Cardiac fibroblast (primary cell): ENCODE measurements at regions not wholly inside any gene's neighbourhood (a gene's known extent, or its start where the extent isn't known, plus 50 kb on each side); places are given as distances from the start of the nearest gene placed in this dataset.
"Not testable (repeated sequence)": the region's sequence is repeated elsewhere in the genome, so short reads cannot be mapped to it uniquely, and the experiment has no call there.

Source experiments
- DNase-seq, 2 donors: peaks; one replicate each; pipeline versions ENCODE4 v3.0.0 to v3.0.0-alpha.2; 2010; ENCODE audit warnings: low read depth in 2 of 2
- H3K4me3 ChIP-seq, 2 donors: replicated peaks in 1 of 2; 1 replicate in 1 of 2; 2 replicates in 1 of 2; pipeline ENCODE4 v1.5.1; 2011; ENCODE audit warnings: low read depth in 2 of 2, low read length in 2 of 2, mild to moderate bottlenecking in 2 of 2, moderate library complexity in 1 of 2
- TF ChIP-seq, protein P1 (sequence below): IDR thresholded peaks from one replicate; pipeline ENCODE4 v1.5.1; 2011; ENCODE audit warnings: low read depth, mild to moderate bottlenecking, low read length, inconsistent platforms

DNA sequence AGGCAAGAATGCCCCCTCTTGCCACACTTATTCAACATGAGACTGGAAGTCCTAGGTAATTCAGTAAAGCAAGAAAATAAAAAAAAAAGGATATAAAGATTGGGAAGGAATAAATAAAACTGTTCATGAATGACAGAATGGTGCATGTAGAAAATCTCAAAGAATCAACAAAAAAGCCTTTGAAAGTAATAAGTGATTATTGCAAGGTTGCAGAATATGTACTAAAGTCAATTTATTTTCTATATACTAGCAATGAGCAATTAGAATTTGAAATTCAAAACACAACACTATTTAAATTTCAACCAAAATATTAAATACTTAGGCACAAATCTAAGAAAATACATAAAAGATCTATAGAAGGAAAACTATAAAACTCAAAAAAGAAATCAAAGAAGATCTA, 58.6 kb downstream of the MAGEA10 start:
- H3K4me3 ChIP-seq: no peak overlapping the region
- no peak for DNase-seq
- TF ChIP-seq, protein P1, sequence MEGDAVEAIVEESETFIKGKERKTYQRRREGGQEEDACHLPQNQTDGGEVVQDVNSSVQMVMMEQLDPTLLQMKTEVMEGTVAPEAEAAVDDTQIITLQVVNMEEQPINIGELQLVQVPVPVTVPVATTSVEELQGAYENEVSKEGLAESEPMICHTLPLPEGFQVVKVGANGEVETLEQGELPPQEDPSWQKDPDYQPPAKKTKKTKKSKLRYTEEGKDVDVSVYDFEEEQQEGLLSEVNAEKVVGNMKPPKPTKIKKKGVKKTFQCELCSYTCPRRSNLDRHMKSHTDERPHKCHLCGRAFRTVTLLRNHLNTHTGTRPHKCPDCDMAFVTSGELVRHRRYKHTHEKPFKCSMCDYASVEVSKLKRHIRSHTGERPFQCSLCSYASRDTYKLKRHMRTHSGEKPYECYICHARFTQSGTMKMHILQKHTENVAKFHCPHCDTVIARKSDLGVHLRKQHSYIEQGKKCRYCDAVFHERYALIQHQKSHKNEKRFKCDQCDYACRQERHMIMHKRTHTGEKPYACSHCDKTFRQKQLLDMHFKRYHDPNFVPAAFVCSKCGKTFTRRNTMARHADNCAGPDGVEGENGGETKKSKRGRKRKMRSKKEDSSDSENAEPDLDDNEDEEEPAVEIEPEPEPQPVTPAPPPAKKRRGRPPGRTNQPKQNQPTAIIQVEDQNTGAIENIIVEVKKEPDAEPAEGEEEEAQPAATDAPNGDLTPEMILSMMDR: no peak

DNA sequence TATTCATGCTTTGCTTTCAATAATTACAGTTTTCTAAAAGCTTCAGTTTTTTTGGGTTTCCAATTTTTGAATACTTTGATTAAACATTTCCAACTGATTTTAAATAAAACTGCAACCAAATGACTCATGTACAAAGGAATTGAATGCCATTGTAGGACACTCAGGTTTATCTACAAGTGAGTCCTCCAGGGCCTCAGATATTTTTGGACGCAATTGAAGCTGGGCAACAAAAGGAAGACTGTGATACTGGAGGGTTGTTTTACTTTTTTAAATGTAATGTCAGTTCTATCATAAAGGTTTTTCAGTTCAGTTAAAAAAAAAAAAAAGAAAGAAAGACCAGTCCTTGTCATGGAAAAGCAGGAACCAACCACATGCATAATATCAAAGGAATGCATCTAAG, 64.2 kb downstream of the MAGEA10 start:
- TF ChIP-seq, protein P1: no peak
- peak; percentile 3 to 20 for DNase-seq
- no peak overlapping the region for H3K4me3 ChIP-seq

DNA sequence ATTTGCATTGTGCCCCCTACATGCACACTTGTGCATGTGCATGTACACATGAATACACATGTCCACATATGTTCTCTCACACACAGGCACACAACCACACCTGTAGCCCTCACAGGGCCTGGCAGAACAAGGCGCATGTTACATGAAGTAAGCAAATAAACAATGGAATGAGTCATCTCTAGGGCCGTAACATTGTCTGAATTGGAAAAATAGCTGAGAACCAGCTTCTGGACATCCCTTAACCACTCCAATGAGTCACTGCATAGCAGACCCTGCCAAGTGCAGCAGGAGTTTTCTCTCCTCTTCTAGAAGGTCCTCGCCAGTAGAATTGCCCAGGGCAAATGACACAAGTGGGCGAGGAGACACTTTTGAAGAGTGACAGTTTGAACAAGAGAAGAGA, 66.1 kb downstream of the MAGEA10 start:
- DNase-seq: peak; percentile 65 to 87
- TF ChIP-seq, protein P1: no peak
- no peak overlapping the region for H3K4me3 ChIP-seq

DNA sequence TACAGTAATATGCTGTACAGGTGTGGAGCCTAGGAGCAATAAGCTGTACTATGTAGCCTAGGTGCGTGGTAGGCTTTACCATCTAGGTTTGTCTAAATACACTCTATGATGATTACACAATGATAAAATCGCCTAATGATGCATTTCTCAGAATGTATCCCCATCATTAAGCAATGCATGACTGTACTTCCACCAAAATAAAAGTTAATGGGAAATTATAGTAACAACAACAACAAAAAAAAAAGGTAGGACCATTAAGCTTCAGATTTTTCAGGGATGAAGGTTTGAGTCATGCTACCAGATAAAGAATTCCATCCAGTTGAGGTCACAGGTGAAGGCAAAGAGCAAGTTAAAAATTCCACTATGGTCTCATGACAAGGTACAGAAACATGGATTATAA, 68.2 kb downstream of the MAGEA10 start:
- peak in 1 of 2 donors; percentile 1 for DNase-seq
- TF ChIP-seq, protein P1: no peak
- H3K4me3 ChIP-seq: no peak overlapping the region

DNA sequence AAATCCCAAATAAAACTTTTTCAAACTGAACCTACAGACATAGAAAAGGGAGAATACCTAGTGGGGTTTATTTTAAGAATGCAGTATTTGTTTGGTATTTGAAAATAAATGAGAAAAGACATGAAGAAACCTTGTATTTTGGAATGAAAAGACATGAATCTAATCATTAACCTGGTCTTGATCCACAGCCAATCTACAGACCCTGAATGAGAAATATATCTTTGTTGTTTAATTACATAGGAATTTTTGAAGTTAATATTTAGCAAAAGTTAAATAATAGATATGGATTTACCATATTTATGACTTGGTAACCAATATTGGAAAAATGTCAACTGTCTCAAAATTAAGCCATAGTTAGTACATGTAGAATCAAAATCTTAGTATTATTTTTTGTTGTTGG, 76.8 kb downstream of the MAGEA10 start:
- DNase-seq: no peak
- TF ChIP-seq, protein P1: no peak
- no peak overlapping the region for H3K4me3 ChIP-seq

DNA sequence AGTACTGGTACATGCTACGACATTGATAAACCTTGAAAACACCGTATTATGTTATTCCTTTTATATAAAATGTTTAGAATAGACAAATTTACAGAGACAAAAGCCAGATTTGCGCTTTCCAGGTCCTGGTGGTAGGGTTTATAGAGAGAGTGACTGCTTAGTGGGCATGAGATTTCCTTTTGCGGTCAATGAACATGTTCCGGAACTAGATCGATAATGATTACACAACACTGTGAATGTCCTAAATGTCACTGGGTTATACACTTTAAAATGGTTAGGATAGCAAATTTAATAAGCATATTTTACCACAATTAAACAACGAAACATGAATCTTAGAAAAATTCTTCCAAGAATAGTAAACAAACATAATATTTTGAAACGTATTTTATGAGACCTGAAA, 77.3 kb downstream of the MAGEA10 start:
- no peak overlapping the region for H3K4me3 ChIP-seq
- TF ChIP-seq, protein P1: no peak
- DNase-seq: no peak

DNA sequence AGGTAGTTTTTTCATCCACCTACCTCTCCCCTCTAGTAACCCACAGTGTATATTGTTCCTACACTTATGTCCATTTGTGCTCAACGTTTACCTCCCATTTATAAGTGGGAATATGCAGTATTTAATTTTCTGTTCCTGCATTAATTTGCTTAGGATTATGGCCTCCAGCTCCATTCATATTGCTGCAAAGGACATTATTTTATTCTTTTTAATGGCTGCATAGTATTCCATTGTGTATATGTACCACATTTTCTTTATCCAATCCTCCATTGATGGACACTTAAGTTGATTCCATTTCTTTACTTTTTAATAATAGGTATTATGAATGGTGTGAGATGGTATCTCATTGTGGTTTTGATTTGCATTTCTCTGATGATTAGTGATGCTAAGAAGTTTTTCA, 76.1 kb upstream of the GABRE start:
- H3K4me3 ChIP-seq, DNase-seq: not testable (repeated sequence)
